Spleen (tissue), 7 donors: ENCODE measurements at regions not wholly inside any gene's neighbourhood (a gene's known extent, or its start where the extent isn't known, plus 50 kb on each side); places are given as distances from the start of the nearest gene placed in this dataset.

Experiments
- CTCF ChIP-seq, 11 experiments: fragments of 200-600 bp in 7 of 11; fragments of 450-650 bp in 4 of 11; sonication (generic) in 4 of 11; IDR thresholded peaks in 8 of 11; conservative IDR thresholded peaks in 3 of 11; 1 replicate in 7 of 11; 2 replicates in 4 of 11; pipeline versions ENCODE4 v1.4.0 to v1.8.0; 2016 to 2021; ENCODE audit warnings: antibody characterized with exemption in 11 of 11, inconsistent platforms in 4 of 11, mild to moderate bottlenecking in 1 of 11
- POLR2A ChIP-seq, 3 donors: fragments of 450-650 bp; IDR thresholded peaks; one replicate each; pipeline ENCODE4 v1.5.1; 2017; ENCODE audit warnings: antibody characterized with exemption in 3 of 3, mild to moderate bottlenecking in 1 of 3
- donor health status: DM: no; HTN: no; CAD: no; lungs with moderate emphysema.
- donor health status: DM: no; HTN: no; CAD: no.
- donor health status: DM: no; HTN: no; CAD: no.

- no peak for TF ChIP-seq CTCF (IDR thresholded peaks at IDR 0.05 in 8 of 11, conservative IDR thresholded peaks at IDR 0.05 in 3 of 11)
- no peak for TF ChIP-seq POLR2A (IDR thresholded peaks at IDR 0.05)
These were observed 827.0 kb upstream of the IGFBP3 start for GRCh38 chr7:46747869-46748576.
